ENCODE measurements at regions not wholly inside any gene's neighbourhood (a gene's known extent, or its start where the extent isn't known, plus 50 kb on each side); places are given as distances from the start of the nearest gene placed in this dataset.

- TF ChIP-seq CTCF (IDR thresholded peaks at IDR 0.05) = no peak
- no peak for TF ChIP-seq EP300 (IDR thresholded peaks at IDR 0.05)
- no peak for TF ChIP-seq POLR2AphosphoS5 (IDR thresholded peaks at IDR 0.05)
- TF ChIP-seq POLR2A (IDR thresholded peaks at IDR 0.05) = no peak
Observed at GRCh38 chr2:182587831-182588230, 128.2 kb upstream of the DNAJC10 start.

All from gastroesophageal sphincter (tissue), 3 donors.